NCI-H2196 (cell line): ENCODE measurements at regions not wholly inside any gene's neighbourhood (a gene's known extent, or its start where the extent isn't known, plus 50 kb on each side); places are given as distances from the start of the nearest gene placed in this dataset.
A peak's percentile ranks its signal among the peaks of the same experiment; 100 is the strongest.

Experiments used
- DNase-seq: peaks from one replicate; lab custom pipeline; 2025; ENCODE audit not compliant: unreplicated experiment; lab: John Stamatoyannopoulos, UW

GRCh38 chr6:170483413-170483812 lies 69.7 kb downstream of the PSMB1 start:
- DNase-seq: no peak

GRCh38 chr6:170480050-170480692 lies 72.9 kb downstream of the PSMB1 start:
- no peak for DNase-seq

GRCh38 chr6:170476360-170476759 lies 76.7 kb downstream of the PSMB1 start:
- DNase-seq: no peak

DNA sequence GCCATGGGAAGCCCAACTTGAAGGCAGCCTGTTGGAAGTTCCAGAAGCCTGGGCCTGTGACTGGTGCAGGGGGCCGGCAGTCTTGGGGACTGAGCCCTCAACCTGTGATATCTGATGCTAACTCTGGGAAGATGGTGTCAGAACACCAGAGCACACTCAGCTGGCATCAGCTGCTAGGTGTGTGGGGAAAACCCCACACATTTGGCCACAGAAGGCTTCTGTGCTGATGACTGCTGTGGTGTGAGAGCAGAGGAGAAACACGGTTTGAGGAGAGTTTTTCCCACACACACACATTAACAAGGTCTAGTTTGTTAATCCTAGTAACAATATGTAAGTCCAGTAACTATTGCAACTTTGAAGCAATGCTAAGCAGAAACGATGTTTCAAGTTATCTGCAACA lies 78.0 kb downstream of the PSMB1 start:
- no peak for DNase-seq

- DNase-seq: no peak
These were observed 79.3 kb downstream of the PSMB1 start for GRCh38 chr6:170473801-170474200.

GRCh38 chr6:170473301-170473717 lies 79.8 kb downstream of the PSMB1 start:
- DNase-seq: no peak

GRCh38 chr6:170471491-170471890 lies 81.6 kb downstream of the PSMB1 start:
- DNase-seq: no peak

GRCh38 chr6:170470734-170471133 lies 82.4 kb downstream of the PSMB1 start:
- no peak for DNase-seq

DNA sequence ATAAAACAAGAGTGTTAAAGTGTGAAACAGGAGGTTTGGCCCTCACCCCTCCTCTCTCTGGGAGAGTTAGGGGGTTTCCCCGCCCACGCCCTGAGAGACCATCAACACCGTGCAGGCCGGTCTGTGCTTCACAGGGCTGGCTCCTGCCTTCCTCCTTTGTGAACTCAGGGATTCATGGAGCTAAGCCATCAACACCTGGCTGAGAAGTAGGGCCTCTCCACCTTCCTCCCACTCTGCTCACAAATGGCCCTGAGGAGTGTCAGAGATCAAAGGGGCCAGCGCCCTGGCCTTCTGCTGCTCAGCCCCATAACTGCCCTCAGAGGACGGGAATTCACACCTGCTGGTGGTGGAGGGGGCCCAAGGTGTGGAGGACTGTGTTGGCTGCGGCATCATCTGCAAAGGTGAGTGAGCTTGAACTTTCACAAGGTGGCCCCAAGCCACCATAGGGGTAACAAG lies 88.6 kb downstream of the PSMB1 start:
- DNase-seq: no peak

DNA sequence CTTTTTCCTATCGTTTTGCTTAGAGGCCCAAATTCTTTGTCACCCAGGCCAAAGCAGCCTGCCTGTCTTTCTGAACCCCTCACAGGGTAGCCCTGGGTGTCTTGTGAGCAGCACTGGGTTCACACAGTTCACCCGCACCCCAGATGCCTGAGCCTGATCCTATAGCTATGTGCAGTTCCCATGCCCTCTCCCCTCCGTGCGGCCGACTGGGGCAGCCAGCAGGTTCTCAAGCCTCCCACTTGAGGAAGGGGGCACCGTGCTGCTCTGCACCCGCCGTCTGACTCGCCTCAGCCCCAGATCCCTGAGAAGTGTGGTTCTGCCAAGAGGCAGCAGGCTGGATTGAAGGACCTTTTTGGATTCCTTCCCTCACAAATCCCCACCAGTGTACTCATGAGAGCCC lies 89.0 kb downstream of the PSMB1 start:
- DNase-seq: no peak

DNA sequence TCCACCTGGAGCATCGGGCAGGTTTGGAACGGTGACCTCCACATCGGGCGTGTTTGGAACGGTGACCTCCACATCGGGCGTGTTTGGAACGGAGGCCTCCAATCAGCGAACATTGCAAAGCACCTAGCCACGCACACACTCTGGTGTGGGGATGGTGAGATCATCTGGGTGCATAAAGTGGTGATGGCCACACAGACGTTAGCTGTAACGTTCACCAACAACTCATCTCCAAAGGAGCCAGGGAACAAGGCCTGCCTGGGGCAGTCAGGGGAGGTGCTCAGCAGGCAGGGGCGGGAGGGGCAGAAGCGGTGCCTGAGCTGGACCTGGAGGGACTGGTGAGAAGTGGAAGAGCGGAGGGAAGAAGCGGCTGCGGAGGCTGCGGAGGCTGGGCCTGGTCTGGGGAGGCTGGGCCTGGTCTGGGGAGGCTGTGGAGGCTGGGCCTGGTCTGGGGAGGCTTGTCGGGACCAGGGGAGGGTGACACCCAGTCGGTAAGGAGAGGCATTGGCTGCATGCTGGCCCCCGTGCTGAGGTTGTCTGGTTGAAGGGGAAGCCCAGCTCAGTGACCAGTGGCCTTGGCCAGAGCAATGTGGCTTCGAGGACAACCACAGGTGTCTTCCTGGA lies 89.9 kb downstream of the PSMB1 start:
- no peak for DNase-seq

DNA sequence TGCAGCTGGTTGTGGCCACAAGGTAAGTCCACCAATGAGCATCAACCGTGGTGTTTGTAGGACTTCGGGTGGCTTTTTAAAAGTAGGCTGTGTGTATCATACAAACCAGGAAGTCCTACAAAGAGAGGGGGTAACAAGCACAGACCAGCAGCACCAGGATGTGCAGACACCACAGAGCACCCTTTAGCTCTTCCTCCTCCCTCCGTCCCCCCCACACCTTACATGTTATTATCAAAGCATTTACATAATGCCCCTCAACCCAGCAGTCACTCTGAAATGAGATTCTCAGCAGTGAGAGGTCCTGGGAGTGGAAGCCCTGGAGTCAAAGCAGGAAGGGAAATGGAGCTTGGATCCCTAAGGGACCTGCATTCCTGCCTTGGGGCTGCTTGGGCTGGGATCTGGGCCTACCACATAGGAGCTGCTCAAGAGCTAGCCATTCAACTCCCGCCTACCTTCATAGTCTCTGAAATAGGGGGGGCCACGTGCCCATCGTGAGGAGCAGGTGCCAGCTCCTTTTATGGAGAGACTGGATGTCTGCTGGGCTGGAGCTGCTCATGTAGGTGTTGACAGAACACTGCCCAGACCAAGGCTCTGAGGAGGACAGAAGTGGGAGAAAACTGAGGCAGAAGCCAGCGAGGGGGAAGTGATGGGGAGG lies 90.6 kb downstream of the PSMB1 start:
- peak; percentile 36 for DNase-seq

- no peak for DNase-seq
These were observed 91.3 kb downstream of the PSMB1 start for GRCh38 chr6:170461556-170462365.

- no peak for DNase-seq
These were observed 92.0 kb downstream of the PSMB1 start for GRCh38 chr6:170461111-170461510.

DNA sequence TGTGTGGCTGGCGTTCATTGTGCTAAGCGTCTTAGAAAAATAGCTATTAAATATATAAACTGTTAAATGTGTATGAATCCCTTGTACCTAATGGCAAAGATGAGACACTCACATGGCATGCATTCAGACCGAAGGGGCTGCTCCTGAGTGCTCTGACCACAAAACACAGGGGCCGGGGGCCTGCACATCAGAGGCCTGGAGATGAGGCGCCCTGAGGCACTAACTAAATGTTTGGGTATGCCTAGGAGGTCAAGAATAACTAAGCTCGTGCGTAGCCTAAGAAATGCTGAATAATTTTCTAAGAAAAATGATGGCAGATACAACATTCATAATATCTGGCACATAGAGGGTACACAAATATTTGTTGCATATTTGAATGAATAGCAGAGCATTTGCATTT lies 92.5 kb downstream of the PSMB1 start:
- DNase-seq: no peak

DNA sequence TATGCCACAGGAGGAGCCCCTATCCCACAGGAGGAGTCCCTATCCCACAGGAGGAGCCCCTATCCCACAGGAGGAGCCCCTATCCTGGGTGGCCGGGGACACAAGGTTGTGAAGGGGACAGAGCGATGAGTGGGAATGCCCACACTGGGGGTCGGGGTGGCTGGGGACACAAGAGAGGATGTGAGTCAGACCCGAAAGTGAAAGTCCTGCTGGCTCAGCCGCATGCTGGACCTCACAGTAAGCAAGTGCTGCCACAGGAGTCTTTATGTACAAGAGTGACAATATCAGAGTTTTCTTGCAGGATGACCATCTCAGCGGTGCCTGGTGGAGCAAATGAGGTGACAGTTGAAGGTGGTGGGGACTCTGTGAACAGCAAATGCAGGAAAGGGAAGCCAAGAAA lies 93.7 kb downstream of the PSMB1 start:
- no peak for DNase-seq

- no peak for DNase-seq
These were observed 96.0 kb downstream of the PSMB1 start for GRCh38 chr6:170456886-170457698.
